Loucy (cell line): ENCODE measurements at regions not wholly inside any gene's neighbourhood (a gene's known extent, or its start where the extent isn't known, plus 50 kb on each side); places are given as distances from the start of the nearest gene placed in this dataset.

Experiments
- EZH2phosphoT487 ChIP-seq: fragments of 200-600 bp; IDR thresholded peaks from 2 replicates; pipeline ENCODE4 v1.6.1; 2018; ENCODE audit warnings: antibody characterized with exemption, mild to moderate bottlenecking, moderate library complexity, borderline replicate concordance
- TF ChIP-seq, protein P1 (sequence below): fragments of 200-600 bp; sonication (generic); conservative IDR thresholded peaks from 2 replicates; pipeline ENCODE4 v1.5.1; 2014; ENCODE audit warnings: mild to moderate bottlenecking, antibody characterized with exemption, low read length

DNA sequence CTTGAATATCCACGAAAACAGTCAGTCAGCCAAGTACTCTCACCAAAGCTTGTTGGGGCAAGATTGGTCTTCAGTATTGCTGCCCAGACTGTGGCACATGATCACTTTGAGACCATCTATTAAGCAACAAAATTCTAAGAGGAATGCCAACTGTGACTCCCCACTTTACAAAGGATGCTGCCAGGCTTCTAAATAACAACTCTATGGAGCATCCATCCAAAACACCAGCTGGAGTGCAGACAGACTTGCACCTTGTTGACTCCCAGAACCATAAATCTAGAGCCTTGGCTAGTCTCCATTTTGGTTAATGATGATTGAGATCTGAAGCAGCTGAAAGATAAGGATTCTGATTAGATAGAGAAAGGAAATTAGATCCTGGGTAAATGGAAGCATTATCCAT lies 132.8 kb downstream of the DIO2 start:
- TF ChIP-seq EZH2phosphoT487 = no peak
- TF ChIP-seq, protein P1, sequence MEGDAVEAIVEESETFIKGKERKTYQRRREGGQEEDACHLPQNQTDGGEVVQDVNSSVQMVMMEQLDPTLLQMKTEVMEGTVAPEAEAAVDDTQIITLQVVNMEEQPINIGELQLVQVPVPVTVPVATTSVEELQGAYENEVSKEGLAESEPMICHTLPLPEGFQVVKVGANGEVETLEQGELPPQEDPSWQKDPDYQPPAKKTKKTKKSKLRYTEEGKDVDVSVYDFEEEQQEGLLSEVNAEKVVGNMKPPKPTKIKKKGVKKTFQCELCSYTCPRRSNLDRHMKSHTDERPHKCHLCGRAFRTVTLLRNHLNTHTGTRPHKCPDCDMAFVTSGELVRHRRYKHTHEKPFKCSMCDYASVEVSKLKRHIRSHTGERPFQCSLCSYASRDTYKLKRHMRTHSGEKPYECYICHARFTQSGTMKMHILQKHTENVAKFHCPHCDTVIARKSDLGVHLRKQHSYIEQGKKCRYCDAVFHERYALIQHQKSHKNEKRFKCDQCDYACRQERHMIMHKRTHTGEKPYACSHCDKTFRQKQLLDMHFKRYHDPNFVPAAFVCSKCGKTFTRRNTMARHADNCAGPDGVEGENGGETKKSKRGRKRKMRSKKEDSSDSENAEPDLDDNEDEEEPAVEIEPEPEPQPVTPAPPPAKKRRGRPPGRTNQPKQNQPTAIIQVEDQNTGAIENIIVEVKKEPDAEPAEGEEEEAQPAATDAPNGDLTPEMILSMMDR = no peak
